WTC11 (cell line): ENCODE measurements at regions not wholly inside any gene's neighbourhood (a gene's known extent, or its start where the extent isn't known, plus 50 kb on each side); places are given as distances from the start of the nearest gene placed in this dataset.
"Not testable (repeated sequence)": the region's sequence is repeated elsewhere in the genome, so short reads cannot be mapped to it uniquely, and the experiment has no call there.

Experiments used
- ATAC-seq: fragments of 200-7000 bp; cut with Tn5 transposase; 2 replicates; pipeline ENCODE4 v1.10.0; 2021; ENCODE audit warnings: mild to moderate bottlenecking, moderate library complexity
- CTCF ChIA-PET: fragments of 300-600 bp; sonication (Branson Sonifier 250); formaldehyde crosslinking; loops from one replicate; lab custom pipeline; 2021; ENCODE audit warnings: antibody characterized with exemption; lab: Charles Lee
- POLR2A ChIA-PET: fragments of 350-600 bp; sonication (Branson Sonifier 250); formaldehyde crosslinking; loops from one replicate; lab custom pipeline; 2021; ENCODE audit warnings: antibody characterized with exemption; lab: Charles Lee
- DNase-seq: peaks from one replicate; pipeline ENCODE4 v3.0.0; 2021; ENCODE audit warnings: low spot score
- H3K27ac Mint-ChIP-seq: 2 replicates; pipeline ENCODE4 v1.8.0; 2021; ENCODE audit warnings: mixed read lengths
- H3K27me3 Mint-ChIP-seq: 2 replicates; pipeline ENCODE4 v1.8.0; 2021; ENCODE audit warnings: low read depth, mild to moderate bottlenecking, moderate library complexity, mixed read lengths
- H3K36me3 Mint-ChIP-seq: 2 replicates; pipeline ENCODE4 v1.8.0; 2021; ENCODE audit warnings: mixed read lengths
- H3K4me1 Mint-ChIP-seq: 2 replicates; pipeline ENCODE4 v1.8.0; 2022; ENCODE audit warnings: mixed read lengths
- H3K4me3 Mint-ChIP-seq: 2 replicates; pipeline ENCODE4 v1.8.0; 2021; ENCODE audit warnings: mild to moderate bottlenecking, moderate library complexity, mixed read lengths
- H3K9me3 Mint-ChIP-seq: 2 replicates; pipeline ENCODE4 v1.8.0; 2021; ENCODE audit warnings: mixed read lengths
- ARID4B ChIP-seq: sonication (generic); formaldehyde crosslinking; IDR thresholded peaks from 2 replicates; pipeline ENCODE4 v1.8.0; 2023; ENCODE audit warnings: missing genetic modification reagents, mild to moderate bottlenecking, borderline replicate concordance
- CTCF ChIP-seq: fragments of 200-600 bp; IDR thresholded peaks from 2 replicates; pipeline ENCODE4 v1.8.0; 2022; ENCODE audit warnings: antibody characterized with exemption
- E2F1 ChIP-seq: sonication (generic); formaldehyde crosslinking; IDR thresholded peaks from 2 replicates; pipeline ENCODE4 v1.8.0; 2022; ENCODE audit warnings: mild to moderate bottlenecking, missing genetic modification reagents
- FOXJ3 ChIP-seq: sonication (generic); formaldehyde crosslinking; IDR thresholded peaks from 2 replicates; pipeline ENCODE4 v1.9.0; 2021; ENCODE audit warnings: missing genetic modification reagents, mild to moderate bottlenecking, borderline replicate concordance
- GRHL2 ChIP-seq: fragments of 250-450 bp; sonication (Bioruptor Pico); IDR thresholded peaks from 2 replicates; pipeline ENCODE4 v1.8.0; 2022; ENCODE audit warnings: mild to moderate bottlenecking, moderate library complexity; ENCODE audit not compliant: insufficient replicate concordance, severe bottlenecking
- GTF2I ChIP-seq: fragments of 250-450 bp; sonication (Bioruptor Pico); conservative IDR thresholded peaks from 2 replicates; pipeline ENCODE4 v1.4.0; 2021; ENCODE audit warnings: mild to moderate bottlenecking
- HMGXB4 ChIP-seq: sonication (generic); formaldehyde crosslinking; IDR thresholded peaks from 2 replicates; pipeline ENCODE4 v1.8.1; 2023; ENCODE audit warnings: mild to moderate bottlenecking, moderate library complexity, missing genetic modification reagents
- JUN ChIP-seq: sonication (generic); formaldehyde crosslinking; IDR thresholded peaks from 2 replicates; pipeline ENCODE4 v1.8.0; 2023; ENCODE audit warnings: mild to moderate bottlenecking, missing genetic modification reagents
- NFATC4 ChIP-seq: fragments of 250-450 bp; sonication (Bioruptor Pico); IDR thresholded peaks from 2 replicates; pipeline ENCODE4 v1.9.0; 2021; ENCODE audit warnings: mild to moderate bottlenecking
- RORB ChIP-seq: fragments of 250-450 bp; sonication (Bioruptor Pico); IDR thresholded peaks from 2 replicates; pipeline ENCODE4 v1.9.0; 2021; ENCODE audit warnings: mild to moderate bottlenecking
- SOX15 ChIP-seq: fragments of 250-450 bp; sonication (Bioruptor Pico); IDR thresholded peaks from 2 replicates; pipeline ENCODE4 v1.9.0; 2021; ENCODE audit warnings: mild to moderate bottlenecking
- STAT6 ChIP-seq: sonication (generic); formaldehyde crosslinking; conservative IDR thresholded peaks from 2 replicates; pipeline ENCODE4 v1.8.1; 2023; ENCODE audit warnings: mild to moderate bottlenecking, low read depth, missing genetic modification reagents, moderate library complexity
- TEAD1 ChIP-seq: sonication (generic); formaldehyde crosslinking; IDR thresholded peaks from 2 replicates; pipeline ENCODE4 v1.8.0; 2022; ENCODE audit warnings: mild to moderate bottlenecking, missing genetic modification reagents
- TP53 ChIP-seq: sonication (generic); formaldehyde crosslinking; IDR thresholded peaks from 2 replicates; pipeline ENCODE4 v1.8.1; 2023; ENCODE audit warnings: mild to moderate bottlenecking, missing genetic modification reagents
- ZNF138 ChIP-seq: sonication (generic); formaldehyde crosslinking; conservative IDR thresholded peaks from 2 replicates; pipeline ENCODE4 v1.8.1; 2022; ENCODE audit warnings: mild to moderate bottlenecking, moderate library complexity, missing genetic modification reagents
- ZNF219 ChIP-seq: sonication (generic); formaldehyde crosslinking; IDR thresholded peaks from 2 replicates; pipeline ENCODE4 v1.8.0; 2023; ENCODE audit warnings: missing genetic modification reagents, mild to moderate bottlenecking, borderline replicate concordance
- ZNF671 ChIP-seq: fragments of 250-450 bp; sonication (Bioruptor Pico); IDR thresholded peaks from 2 replicates; pipeline ENCODE4 v1.8.0; 2021; ENCODE audit warnings: mild to moderate bottlenecking

GRCh38 chr13:44778761-44779484, 202.8 kb upstream of the TSC22D1 start:
- Mint-ChIP-seq H3K27ac (no peak overlapping the region), H3K36me3 (no peaks in the 10 kb centered on the region), H3K4me1 (no peaks in the 10 kb centered on the region), H3K9me3 (no peaks in the 10 kb centered on the region; the same call in 1 of the 2 replicates), H3K4me3 (no peak overlapping the region), H3K27me3 (no peaks in the 10 kb centered on the region)
- ChIA-PET POLR2A (no interaction called here), CTCF (interaction anchor here (1.2 kb wide), 1 partner anchor 40 kb away, joined by 3 read pairs; no protein-coding TSS in a partner anchor)
- no peak for ATAC-seq
- no peak for TF ChIP-seq ARID4B (CRISPR knock-in tag)
- TF ChIP-seq GRHL2 (CRISPR knock-in tag): no peak
- TF ChIP-seq STAT6: no peak
- no peak for TF ChIP-seq GTF2I (CRISPR knock-in tag)
- no peak for TF ChIP-seq SOX15 (CRISPR knock-in tag)
- no peak for TF ChIP-seq ZNF138 (CRISPR knock-in tag)
- TF ChIP-seq FOXJ3 (CRISPR knock-in tag): no peak
- no peak for TF ChIP-seq JUN (CRISPR knock-in tag)
- TF ChIP-seq E2F1 (CRISPR knock-in tag): no peak
- no peak for DNase-seq

GRCh38 chr13:44775290-44775689, 199.2 kb upstream of the TSC22D1 start:
- POLR2A ChIA-PET, H3K4me3 Mint-ChIP-seq, CTCF ChIA-PET, H3K36me3 Mint-ChIP-seq, H3K27me3 Mint-ChIP-seq, H3K27ac Mint-ChIP-seq, ATAC-seq, H3K4me1 Mint-ChIP-seq, DNase-seq, H3K9me3 Mint-ChIP-seq: not testable (repeated sequence)

- DNase-seq: no peak
- no peak overlapping the region for H3K27ac Mint-ChIP-seq
- peaks cover 13% of the 10 kb centered on the region for H3K4me1 Mint-ChIP-seq
- ChIA-PET CTCF (interaction anchor here (0.6 kb wide), 1 partner anchor 162 kb away, joined by 3 read pairs; no protein-coding TSS in a partner anchor), POLR2A (interaction anchor here (0.7 kb wide), 1 partner anchor 320 kb away, joined by 3 read pairs; no protein-coding TSS in a partner anchor)
- ATAC-seq: no peak
- no peaks in the 10 kb centered on the region for H3K27me3 Mint-ChIP-seq
- H3K9me3 Mint-ChIP-seq: no peaks in the 10 kb centered on the region; the same call in 1 of the 2 replicates
- H3K36me3 Mint-ChIP-seq: no peaks in the 10 kb centered on the region
- H3K4me3 Mint-ChIP-seq: no peak overlapping the region
- TF ChIP-seq RORB (CRISPR knock-in tag) (no peak), HMGXB4 (CRISPR knock-in tag) (no peak), TEAD1 (CRISPR knock-in tag) (no peak), NFATC4 (CRISPR knock-in tag) (no peak), ZNF219 (CRISPR knock-in tag) (no peak), CTCF (no peak), TP53 (no peak), ZNF671 (CRISPR knock-in tag) (no peak)
Observed at GRCh38 chr13:44770951-44771350, 194.8 kb upstream of the TSC22D1 start.
